ENCODE measurements at regions not wholly inside any gene's neighbourhood (a gene's known extent, or its start where the extent isn't known, plus 50 kb on each side); places are given as distances from the start of the nearest gene placed in this dataset.
A peak's percentile ranks its signal among the peaks of the same experiment; 100 is the strongest.

DNA sequence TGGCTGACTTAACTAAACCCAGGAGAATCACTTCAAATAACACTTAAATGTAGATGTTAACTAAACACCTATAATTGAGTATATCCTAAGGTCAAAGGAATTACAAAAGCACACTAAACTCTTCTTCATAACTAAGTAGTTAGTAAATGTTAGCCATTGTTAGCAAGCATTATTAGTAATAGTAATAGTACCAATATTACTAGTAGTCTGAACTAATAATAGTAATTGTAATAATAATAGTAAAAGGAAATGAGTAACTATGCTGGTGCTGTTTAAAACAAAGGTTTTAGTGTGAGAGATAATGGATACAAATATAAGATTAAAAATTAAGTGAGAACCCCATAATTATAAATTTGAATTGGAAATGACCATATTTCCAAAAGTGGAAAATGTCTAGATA is 641.9 kb upstream of the RORB start:
- Histone ChIP-seq H3K27me3 (ENCODE audit: control insufficient read depth, insufficient read depth, low read length) (no peaks in the 10 kb centered on the region), H3K36me3 (ENCODE audit: control insufficient read depth, insufficient read depth, low read length) (no peaks in the 10 kb centered on the region), H3K4me3 (ENCODE audit: low read depth, low read length) (no peak overlapping the region)
- TF ChIP-seq, protein P1, sequence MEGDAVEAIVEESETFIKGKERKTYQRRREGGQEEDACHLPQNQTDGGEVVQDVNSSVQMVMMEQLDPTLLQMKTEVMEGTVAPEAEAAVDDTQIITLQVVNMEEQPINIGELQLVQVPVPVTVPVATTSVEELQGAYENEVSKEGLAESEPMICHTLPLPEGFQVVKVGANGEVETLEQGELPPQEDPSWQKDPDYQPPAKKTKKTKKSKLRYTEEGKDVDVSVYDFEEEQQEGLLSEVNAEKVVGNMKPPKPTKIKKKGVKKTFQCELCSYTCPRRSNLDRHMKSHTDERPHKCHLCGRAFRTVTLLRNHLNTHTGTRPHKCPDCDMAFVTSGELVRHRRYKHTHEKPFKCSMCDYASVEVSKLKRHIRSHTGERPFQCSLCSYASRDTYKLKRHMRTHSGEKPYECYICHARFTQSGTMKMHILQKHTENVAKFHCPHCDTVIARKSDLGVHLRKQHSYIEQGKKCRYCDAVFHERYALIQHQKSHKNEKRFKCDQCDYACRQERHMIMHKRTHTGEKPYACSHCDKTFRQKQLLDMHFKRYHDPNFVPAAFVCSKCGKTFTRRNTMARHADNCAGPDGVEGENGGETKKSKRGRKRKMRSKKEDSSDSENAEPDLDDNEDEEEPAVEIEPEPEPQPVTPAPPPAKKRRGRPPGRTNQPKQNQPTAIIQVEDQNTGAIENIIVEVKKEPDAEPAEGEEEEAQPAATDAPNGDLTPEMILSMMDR (IDR thresholded peaks at IDR 0.05; ENCODE audit: insufficient read depth, low read length, poor library complexity, severe bottlenecking) = no peak
- DNase-seq (ENCODE audit: low read depth) = no peak

DNA sequence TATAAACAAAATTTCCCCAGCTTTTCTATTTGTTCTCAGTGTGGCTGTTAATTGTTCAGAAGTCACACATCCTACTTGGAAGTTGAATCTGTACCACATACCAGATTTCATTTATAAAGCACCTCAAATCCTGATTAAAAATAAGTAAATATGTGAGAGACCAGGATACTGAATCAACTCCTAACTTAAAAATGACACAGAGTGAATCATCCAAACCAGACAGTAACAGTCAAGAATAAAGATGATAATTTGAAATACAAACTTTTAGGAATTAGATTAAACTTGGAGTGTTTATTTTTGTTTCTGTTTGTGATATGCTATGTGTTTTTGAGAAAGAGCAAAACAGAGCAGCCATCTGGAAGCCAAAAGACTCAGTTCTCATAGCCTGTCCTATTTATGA is 633.2 kb upstream of the RORB start:
- TF ChIP-seq, protein P1 (IDR thresholded peaks at IDR 0.05; ENCODE audit: insufficient read depth, low read length, poor library complexity, severe bottlenecking) = no peak
- DNase-seq (ENCODE audit: low read depth) = no peak
- H3K27me3 ChIP-seq (ENCODE audit: control insufficient read depth, insufficient read depth, low read length) = no peaks in the 10 kb centered on the region
- no peak overlapping the region for H3K4me3 ChIP-seq (ENCODE audit: low read depth, low read length)
- no peaks in the 10 kb centered on the region for H3K36me3 ChIP-seq (ENCODE audit: control insufficient read depth, insufficient read depth, low read length)

DNA sequence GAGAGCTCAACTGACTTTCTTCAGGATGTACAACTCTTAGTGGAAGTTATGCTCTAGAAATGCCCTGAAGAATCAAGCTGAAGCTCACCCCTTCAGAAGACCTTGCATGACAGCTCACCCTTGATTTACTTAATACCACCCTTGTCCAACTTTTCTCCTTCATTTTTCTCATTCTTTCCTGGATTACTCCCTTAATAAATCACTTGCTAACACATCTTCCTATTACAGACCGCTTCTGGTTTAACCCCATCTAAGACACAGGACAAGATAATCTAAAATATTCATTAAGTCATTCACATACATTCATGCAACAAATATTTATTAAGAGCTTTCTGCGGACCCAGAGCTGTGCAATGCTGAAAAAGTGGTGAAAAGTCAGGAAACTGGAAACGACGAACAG is 630.7 kb upstream of the RORB start:
- no peak for DNase-seq (ENCODE audit: low read depth)
- Histone ChIP-seq H3K36me3 (ENCODE audit: control insufficient read depth, insufficient read depth, low read length) (no peaks in the 10 kb centered on the region), H3K4me3 (ENCODE audit: low read depth, low read length) (no peak overlapping the region), H3K27me3 (ENCODE audit: control insufficient read depth, insufficient read depth, low read length) (no peaks in the 10 kb centered on the region)
- TF ChIP-seq, protein P1 (IDR thresholded peaks at IDR 0.05; ENCODE audit: insufficient read depth, low read length, poor library complexity, severe bottlenecking) = no peak

DNA sequence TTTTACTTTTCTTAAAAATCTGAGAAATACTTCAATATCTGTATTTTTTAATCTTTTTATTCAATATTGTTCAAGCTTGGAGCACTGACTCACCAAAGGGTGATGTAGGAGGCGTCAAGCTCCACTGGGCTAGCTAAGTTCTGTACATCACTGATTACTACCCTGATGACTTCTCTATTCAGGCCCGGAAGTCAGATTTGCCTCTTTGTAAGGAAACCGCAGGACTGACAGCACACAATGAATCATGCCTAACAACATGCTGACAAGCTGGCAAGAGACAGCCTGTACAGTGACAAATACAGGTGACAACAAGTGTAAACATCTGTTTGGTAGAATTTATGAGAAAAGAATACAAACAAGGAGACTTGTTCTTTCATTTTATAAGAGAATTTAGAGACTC is 627.9 kb upstream of the RORB start:
- no peaks in the 10 kb centered on the region for H3K36me3 ChIP-seq (ENCODE audit: control insufficient read depth, insufficient read depth, low read length)
- DNase-seq (ENCODE audit: low read depth) = peak; percentile 97

DNA sequence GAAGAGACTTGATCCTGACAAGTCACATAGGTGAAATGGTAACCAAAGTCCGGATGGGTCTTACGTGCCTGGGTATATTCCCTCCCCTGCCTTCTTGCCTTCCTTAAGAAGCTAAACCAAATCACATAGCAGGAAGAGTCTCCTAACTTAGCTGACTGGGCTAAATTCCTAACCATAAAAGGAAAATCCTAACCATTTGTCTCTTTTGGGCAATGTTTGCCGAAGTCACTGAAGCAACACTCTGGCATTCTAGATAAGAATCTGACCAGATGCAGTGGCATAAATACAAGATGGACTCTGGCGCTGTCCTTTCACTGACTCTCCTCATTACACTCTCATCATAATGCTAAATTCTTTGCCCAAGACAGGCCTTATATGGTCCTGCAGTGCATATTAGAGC is 625.5 kb upstream of the RORB start:
- peak; percentile 23 for DNase-seq (ENCODE audit: low read depth)
- TF ChIP-seq, protein P1 (IDR thresholded peaks at IDR 0.05; ENCODE audit: insufficient read depth, low read length, poor library complexity, severe bottlenecking) = no peak
- no peaks in the 10 kb centered on the region for H3K27me3 ChIP-seq (ENCODE audit: control insufficient read depth, insufficient read depth, low read length)
- no peak overlapping the region for H3K4me3 ChIP-seq (ENCODE audit: low read depth, low read length)
- H3K36me3 ChIP-seq (ENCODE audit: control insufficient read depth, insufficient read depth, low read length) = no peaks in the 10 kb centered on the region

More for the DNA sequence above, 627.9 kb upstream of the RORB start:
- H3K4me3 ChIP-seq (ENCODE audit: low read depth, low read length) = no peak overlapping the region
- TF ChIP-seq, protein P1 (IDR thresholded peaks at IDR 0.05; ENCODE audit: insufficient read depth, low read length, poor library complexity, severe bottlenecking) = no peak
- H3K27me3 ChIP-seq (ENCODE audit: control insufficient read depth, insufficient read depth, low read length) = no peaks in the 10 kb centered on the region

DNA sequence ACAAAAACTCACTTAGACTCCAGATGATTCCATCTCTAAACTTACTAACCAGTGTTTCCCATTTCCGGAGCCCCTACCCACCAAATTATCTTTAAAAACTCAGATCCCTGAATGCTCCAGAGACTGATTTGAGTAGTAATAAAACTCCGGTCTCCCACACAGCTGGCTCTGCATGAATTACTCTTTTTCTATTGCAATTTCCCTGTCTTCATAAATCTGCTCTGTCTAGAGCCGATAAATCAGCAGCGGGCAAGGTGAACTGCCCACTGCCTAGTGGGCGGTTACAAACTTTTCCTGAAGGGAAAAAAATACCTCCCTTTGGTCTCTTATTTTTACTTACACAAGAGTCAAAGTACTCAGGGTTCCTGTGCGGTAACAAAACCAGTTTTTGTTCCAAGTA is 624.4 kb upstream of the RORB start:
- Histone ChIP-seq H3K4me3 (ENCODE audit: low read depth, low read length) (no peak overlapping the region), H3K27me3 (ENCODE audit: control insufficient read depth, insufficient read depth, low read length) (no peaks in the 10 kb centered on the region), H3K36me3 (ENCODE audit: control insufficient read depth, insufficient read depth, low read length) (no peaks in the 10 kb centered on the region)
- TF ChIP-seq, protein P1 (IDR thresholded peaks at IDR 0.05; ENCODE audit: insufficient read depth, low read length, poor library complexity, severe bottlenecking) = no peak
- DNase-seq (ENCODE audit: low read depth) = no peak

All from kidney epithelial cell (primary cell).